ENCODE measurements at regions not wholly inside any gene's neighbourhood (a gene's known extent, or its start where the extent isn't known, plus 50 kb on each side); places are given as distances from the start of the nearest gene placed in this dataset.

GRCh38 chr6:93083337-93084230, 335.8 kb downstream of the EPHA7 start:
- DNase-seq (ENCODE audit: low spot score) = no peak

GRCh38 chr6:93081901-93082300, 337.5 kb downstream of the EPHA7 start:
- no peak for DNase-seq (ENCODE audit: low spot score)

GRCh38 chr6:93079061-93079460, 340.3 kb downstream of the EPHA7 start:
- no peak for DNase-seq (ENCODE audit: low spot score)

- DNase-seq (ENCODE audit: low spot score) = no peak
Observed at GRCh38 chr6:93073811-93074210, 345.5 kb downstream of the EPHA7 start.

GRCh38 chr6:93069856-93070255, 349.5 kb downstream of the EPHA7 start:
- no peak for DNase-seq (ENCODE audit: low spot score)

- no peak for DNase-seq (ENCODE audit: low spot score)
Observed at GRCh38 chr6:93059911-93060310, 359.4 kb downstream of the EPHA7 start.

GRCh38 chr6:93057584-93057983, 361.8 kb downstream of the EPHA7 start:
- DNase-seq (ENCODE audit: low spot score) = no peak

- no peak for DNase-seq (ENCODE audit: low spot score)
Observed at GRCh38 chr6:93048381-93048780, 371.0 kb downstream of the EPHA7 start.

GRCh38 chr6:93047033-93047432, 372.3 kb downstream of the EPHA7 start:
- no peak for DNase-seq (ENCODE audit: low spot score)

- no peak for DNase-seq (ENCODE audit: low spot score)
Observed at GRCh38 chr6:93045156-93045555, 374.2 kb downstream of the EPHA7 start.

GRCh38 chr6:93040375-93040774, 379.0 kb downstream of the EPHA7 start:
- DNase-seq (ENCODE audit: low spot score) = no peak

GRCh38 chr6:93036835-93037234, 382.5 kb downstream of the EPHA7 start:
- no peak for DNase-seq (ENCODE audit: low spot score)

- DNase-seq (ENCODE audit: low spot score) = no peak
Observed at GRCh38 chr6:93035756-93036155, 383.6 kb downstream of the EPHA7 start.

GRCh38 chr6:93021235-93021915, 398.0 kb downstream of the EPHA7 start:
- DNase-seq (ENCODE audit: low spot score) = no peak

GRCh38 chr6:93017626-93018025, 401.7 kb downstream of the EPHA7 start:
- DNase-seq (ENCODE audit: low spot score) = no peak

- DNase-seq (ENCODE audit: low spot score) = no peak
Observed at GRCh38 chr6:93017213-93017612, 402.1 kb downstream of the EPHA7 start.

- no peak for DNase-seq (ENCODE audit: low spot score)
Observed at GRCh38 chr6:93013054-93013453, 406.3 kb downstream of the EPHA7 start.

GRCh38 chr6:93008375-93008774, 411.0 kb downstream of the EPHA7 start:
- no peak for DNase-seq (ENCODE audit: low spot score)

- DNase-seq (ENCODE audit: low spot score) = no peak
Observed at GRCh38 chr6:92989656-92990055, 429.7 kb downstream of the EPHA7 start.

- no peak for DNase-seq (ENCODE audit: low spot score)
Observed at GRCh38 chr6:92979281-92979680, 440.1 kb downstream of the EPHA7 start.

GRCh38 chr6:92977018-92977417, 442.3 kb downstream of the EPHA7 start:
- DNase-seq (ENCODE audit: low spot score) = no peak

- no peak for DNase-seq (ENCODE audit: low spot score)
Observed at GRCh38 chr6:92967362-92967761, 452.0 kb downstream of the EPHA7 start.

GRCh38 chr6:92962846-92963245, 456.5 kb downstream of the EPHA7 start:
- no peak for DNase-seq (ENCODE audit: low spot score)

Measured in ecto neural progenitor cell (in vitro differentiated cells).